ENCODE measurements at regions not wholly inside any gene's neighbourhood (a gene's known extent, or its start where the extent isn't known, plus 50 kb on each side); places are given as distances from the start of the nearest gene placed in this dataset.

DNA sequence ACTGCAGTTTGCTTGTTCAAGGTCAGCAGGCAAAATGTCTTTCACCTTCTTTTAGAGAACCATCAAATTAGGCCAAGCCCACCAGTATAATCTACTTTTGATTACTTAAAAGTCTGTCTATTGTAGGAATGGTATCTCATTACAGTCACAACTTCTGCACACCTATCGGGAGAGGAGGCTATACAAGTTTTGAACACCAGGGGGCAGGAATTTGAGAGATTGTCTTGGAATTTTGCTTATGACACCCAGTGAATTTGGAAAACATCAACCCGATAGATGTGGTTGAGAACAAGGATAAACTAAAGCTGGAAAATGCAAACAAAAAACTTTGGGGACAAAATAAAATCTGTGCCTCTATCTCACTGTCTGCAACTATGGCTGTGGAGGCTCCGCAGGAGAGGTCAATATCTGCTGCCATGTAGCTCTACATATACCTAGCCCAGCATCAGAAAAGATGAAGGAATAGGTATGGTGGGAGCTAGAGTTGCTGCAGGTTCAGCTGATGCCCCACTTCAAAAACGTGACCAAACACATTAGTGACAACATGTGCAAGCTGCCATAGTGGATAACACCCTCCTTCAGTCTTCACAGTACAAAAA lies 1299.2 kb upstream of the SPRY2 start:
- TF ChIP-seq, protein P1, sequence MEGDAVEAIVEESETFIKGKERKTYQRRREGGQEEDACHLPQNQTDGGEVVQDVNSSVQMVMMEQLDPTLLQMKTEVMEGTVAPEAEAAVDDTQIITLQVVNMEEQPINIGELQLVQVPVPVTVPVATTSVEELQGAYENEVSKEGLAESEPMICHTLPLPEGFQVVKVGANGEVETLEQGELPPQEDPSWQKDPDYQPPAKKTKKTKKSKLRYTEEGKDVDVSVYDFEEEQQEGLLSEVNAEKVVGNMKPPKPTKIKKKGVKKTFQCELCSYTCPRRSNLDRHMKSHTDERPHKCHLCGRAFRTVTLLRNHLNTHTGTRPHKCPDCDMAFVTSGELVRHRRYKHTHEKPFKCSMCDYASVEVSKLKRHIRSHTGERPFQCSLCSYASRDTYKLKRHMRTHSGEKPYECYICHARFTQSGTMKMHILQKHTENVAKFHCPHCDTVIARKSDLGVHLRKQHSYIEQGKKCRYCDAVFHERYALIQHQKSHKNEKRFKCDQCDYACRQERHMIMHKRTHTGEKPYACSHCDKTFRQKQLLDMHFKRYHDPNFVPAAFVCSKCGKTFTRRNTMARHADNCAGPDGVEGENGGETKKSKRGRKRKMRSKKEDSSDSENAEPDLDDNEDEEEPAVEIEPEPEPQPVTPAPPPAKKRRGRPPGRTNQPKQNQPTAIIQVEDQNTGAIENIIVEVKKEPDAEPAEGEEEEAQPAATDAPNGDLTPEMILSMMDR (conservative IDR thresholded peaks at IDR 0.05; ENCODE audit: low read depth in 2 of 2) = peak; percentile 64 to 78
- TF ChIP-seq EZH2phosphoT487 (IDR thresholded peaks at IDR 0.05; ENCODE audit: unreplicated experiment) (no peak), POLR2AphosphoS5 (IDR thresholded peaks at IDR 0.05; ENCODE audit: low read depth) (no peak), EZH2 (IDR thresholded peaks at IDR 0.05; ENCODE audit: low read depth, unreplicated experiment) (no peak), NANOG (IDR thresholded peaks at IDR 0.05; ENCODE audit: borderline replicate concordance) (no peak), ZNF114 (CRISPR knock-in tag; IDR thresholded peaks at IDR 0.05) (no peak), CREB1 (CRISPR knock-in tag; IDR thresholded peaks at IDR 0.05; ENCODE audit: low read depth) (no peak), JUNB (IDR thresholded peaks at IDR 0.05; ENCODE audit: unreplicated experiment) (no peak)
- TF ChIP-seq, protein P2, sequence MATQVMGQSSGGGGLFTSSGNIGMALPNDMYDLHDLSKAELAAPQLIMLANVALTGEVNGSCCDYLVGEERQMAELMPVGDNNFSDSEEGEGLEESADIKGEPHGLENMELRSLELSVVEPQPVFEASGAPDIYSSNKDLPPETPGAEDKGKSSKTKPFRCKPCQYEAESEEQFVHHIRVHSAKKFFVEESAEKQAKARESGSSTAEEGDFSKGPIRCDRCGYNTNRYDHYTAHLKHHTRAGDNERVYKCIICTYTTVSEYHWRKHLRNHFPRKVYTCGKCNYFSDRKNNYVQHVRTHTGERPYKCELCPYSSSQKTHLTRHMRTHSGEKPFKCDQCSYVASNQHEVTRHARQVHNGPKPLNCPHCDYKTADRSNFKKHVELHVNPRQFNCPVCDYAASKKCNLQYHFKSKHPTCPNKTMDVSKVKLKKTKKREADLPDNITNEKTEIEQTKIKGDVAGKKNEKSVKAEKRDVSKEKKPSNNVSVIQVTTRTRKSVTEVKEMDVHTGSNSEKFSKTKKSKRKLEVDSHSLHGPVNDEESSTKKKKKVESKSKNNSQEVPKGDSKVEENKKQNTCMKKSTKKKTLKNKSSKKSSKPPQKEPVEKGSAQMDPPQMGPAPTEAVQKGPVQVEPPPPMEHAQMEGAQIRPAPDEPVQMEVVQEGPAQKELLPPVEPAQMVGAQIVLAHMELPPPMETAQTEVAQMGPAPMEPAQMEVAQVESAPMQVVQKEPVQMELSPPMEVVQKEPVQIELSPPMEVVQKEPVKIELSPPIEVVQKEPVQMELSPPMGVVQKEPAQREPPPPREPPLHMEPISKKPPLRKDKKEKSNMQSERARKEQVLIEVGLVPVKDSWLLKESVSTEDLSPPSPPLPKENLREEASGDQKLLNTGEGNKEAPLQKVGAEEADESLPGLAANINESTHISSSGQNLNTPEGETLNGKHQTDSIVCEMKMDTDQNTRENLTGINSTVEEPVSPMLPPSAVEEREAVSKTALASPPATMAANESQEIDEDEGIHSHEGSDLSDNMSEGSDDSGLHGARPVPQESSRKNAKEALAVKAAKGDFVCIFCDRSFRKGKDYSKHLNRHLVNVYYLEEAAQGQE (IDR thresholded peaks at IDR 0.05; ENCODE audit: unreplicated experiment) = no peak
- TF ChIP-seq, protein P3, sequence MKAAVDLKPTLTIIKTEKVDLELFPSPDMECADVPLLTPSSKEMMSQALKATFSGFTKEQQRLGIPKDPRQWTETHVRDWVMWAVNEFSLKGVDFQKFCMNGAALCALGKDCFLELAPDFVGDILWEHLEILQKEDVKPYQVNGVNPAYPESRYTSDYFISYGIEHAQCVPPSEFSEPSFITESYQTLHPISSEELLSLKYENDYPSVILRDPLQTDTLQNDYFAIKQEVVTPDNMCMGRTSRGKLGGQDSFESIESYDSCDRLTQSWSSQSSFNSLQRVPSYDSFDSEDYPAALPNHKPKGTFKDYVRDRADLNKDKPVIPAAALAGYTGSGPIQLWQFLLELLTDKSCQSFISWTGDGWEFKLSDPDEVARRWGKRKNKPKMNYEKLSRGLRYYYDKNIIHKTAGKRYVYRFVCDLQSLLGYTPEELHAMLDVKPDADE (IDR thresholded peaks at IDR 0.05) = no peak
